ENCODE measurements at regions not wholly inside any gene's neighbourhood (a gene's known extent, or its start where the extent isn't known, plus 50 kb on each side); places are given as distances from the start of the nearest gene placed in this dataset.

DNA sequence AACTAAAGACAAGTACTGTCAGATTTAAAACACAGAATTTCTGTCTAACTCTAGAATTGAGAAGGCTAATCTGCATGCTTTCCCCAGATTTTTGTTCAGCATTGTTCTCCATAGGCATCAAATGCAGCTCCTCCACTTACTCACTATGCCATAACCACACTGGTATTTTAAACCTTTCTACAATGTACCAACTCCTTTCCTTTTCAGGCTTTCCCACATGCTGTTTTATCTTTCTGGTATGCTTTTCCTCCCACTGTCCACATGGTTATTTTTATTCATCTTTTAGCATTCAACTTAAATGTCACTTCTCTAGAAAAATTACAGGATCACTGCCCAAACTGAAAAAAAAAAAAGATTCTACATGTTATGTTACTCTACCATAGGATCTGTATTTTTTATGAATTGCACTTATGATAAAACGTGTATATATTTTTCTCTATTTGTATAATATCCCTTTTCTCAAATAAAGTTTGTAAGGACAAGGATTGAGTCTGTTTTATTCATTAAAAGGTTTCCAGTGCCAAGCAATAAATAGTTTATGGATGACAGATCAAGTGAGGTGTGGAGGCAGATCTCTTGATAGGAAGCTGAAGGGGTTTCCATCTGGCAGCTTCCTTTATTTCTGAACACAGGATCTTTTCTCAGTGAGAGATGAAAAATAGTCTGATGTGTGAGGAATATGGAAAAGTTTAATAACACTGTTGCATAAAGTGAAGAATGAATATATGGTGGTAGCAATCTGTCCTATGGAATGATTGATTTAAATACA, 1064.5 kb downstream of the ZPLD1 start:
- no peak overlapping the region for H3K4me3 ChIP-seq
- H3K36me3 ChIP-seq = no peaks in the 10 kb centered on the region
- intact Hi-C loops (cut with DNase I; ENCODE audit: low total_unique reads) = no loop called here
- H3K27me3 ChIP-seq = no peaks in the 10 kb centered on the region
- no peaks in the 10 kb centered on the region for H3K9me3 ChIP-seq
- no peak for DNase-seq
- H3K27ac ChIP-seq = no peak overlapping the region
- no peak for TF ChIP-seq POLR2A (IDR thresholded peaks at IDR 0.05)
- no peaks in the 10 kb centered on the region for H3K4me1 ChIP-seq

DNA sequence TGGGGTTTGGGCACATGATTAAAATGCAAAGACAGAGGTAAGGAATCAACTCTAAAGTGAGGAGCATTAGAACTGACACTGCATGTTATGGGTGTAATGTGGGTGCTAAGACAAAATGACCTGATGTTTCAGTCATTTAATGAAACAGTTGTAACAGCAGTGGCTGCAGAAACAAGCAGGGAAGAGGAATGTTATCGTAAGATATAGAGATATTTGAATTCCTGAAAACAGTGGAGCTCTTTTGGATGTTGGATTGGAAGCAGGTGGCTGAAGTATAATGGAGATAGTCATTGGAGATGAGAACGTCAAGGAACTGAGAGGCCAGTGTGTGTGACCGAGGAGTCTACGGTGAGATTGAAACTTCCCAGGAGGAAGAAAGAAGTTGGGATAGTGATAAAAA, 1065.2 kb downstream of the ZPLD1 start:
- TF ChIP-seq POLR2A (IDR thresholded peaks at IDR 0.05) = no peak
- TF ChIP-seq, protein P1, sequence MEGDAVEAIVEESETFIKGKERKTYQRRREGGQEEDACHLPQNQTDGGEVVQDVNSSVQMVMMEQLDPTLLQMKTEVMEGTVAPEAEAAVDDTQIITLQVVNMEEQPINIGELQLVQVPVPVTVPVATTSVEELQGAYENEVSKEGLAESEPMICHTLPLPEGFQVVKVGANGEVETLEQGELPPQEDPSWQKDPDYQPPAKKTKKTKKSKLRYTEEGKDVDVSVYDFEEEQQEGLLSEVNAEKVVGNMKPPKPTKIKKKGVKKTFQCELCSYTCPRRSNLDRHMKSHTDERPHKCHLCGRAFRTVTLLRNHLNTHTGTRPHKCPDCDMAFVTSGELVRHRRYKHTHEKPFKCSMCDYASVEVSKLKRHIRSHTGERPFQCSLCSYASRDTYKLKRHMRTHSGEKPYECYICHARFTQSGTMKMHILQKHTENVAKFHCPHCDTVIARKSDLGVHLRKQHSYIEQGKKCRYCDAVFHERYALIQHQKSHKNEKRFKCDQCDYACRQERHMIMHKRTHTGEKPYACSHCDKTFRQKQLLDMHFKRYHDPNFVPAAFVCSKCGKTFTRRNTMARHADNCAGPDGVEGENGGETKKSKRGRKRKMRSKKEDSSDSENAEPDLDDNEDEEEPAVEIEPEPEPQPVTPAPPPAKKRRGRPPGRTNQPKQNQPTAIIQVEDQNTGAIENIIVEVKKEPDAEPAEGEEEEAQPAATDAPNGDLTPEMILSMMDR (IDR thresholded peaks at IDR 0.05) = no peak
- H3K4me1 ChIP-seq = no peaks in the 10 kb centered on the region
- intact Hi-C loops (cut with DNase I; ENCODE audit: low total_unique reads) = no loop called here
- no peak overlapping the region for H3K27ac ChIP-seq
- H3K9me3 ChIP-seq = no peaks in the 10 kb centered on the region
- no peak for DNase-seq
- H3K27me3 ChIP-seq = no peaks in the 10 kb centered on the region
- no peaks in the 10 kb centered on the region for H3K36me3 ChIP-seq
- no peak overlapping the region for H3K4me3 ChIP-seq

DNA sequence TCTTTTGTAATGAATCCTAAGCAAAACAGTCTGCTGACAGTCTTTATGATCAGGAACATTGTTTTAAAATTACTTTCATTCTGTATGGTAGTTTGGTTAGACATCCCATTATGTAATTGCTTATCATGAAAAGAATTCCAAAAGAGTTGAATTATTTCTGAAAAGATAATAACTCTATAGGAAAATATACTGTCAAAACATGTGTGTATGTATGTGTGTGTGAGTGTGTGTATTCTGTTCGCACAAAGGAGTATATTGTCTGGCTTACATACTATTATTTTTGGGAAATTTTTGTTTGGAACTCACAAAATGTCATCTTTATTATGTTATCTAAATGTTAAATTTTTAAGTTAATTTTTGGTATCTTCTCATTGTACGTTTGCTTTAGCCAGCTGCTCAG, 1075.9 kb downstream of the ZPLD1 start:
- H3K36me3 ChIP-seq = no peaks in the 10 kb centered on the region
- TF ChIP-seq, protein P1 (IDR thresholded peaks at IDR 0.05) = no peak
- no peak for TF ChIP-seq POLR2A (IDR thresholded peaks at IDR 0.05)
- intact Hi-C loops (cut with DNase I; ENCODE audit: low total_unique reads) = no loop called here
- H3K27ac ChIP-seq = no peak overlapping the region
- no peaks in the 10 kb centered on the region for H3K4me1 ChIP-seq
- DNase-seq = no peak
- no peak overlapping the region for H3K4me3 ChIP-seq
- H3K9me3 ChIP-seq = no peaks in the 10 kb centered on the region
- no peaks in the 10 kb centered on the region for H3K27me3 ChIP-seq

DNA sequence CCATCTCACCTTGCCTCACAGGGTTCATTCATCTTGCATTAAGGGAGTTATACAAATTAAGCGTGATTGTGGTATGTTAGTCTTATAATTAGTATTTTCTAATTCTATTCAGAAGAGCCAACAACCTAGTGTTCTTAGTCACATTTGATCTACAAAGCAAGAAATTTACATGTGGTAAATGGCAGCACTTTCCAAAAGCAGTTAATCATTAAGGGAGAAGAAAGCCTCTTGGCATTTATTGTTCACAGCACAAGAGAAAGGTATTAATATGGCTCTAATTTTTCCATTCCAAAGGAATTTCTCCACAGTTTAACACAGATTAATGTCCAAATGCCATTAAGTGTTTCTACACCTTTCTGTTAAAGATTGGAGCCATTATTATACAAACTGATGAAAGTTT, 1077.1 kb downstream of the ZPLD1 start:
- no peaks in the 10 kb centered on the region for H3K27me3 ChIP-seq
- H3K4me3 ChIP-seq = no peak overlapping the region
- H3K4me1 ChIP-seq = no peaks in the 10 kb centered on the region
- TF ChIP-seq POLR2A (IDR thresholded peaks at IDR 0.05) = no peak
- TF ChIP-seq, protein P1 (IDR thresholded peaks at IDR 0.05) = no peak
- H3K9me3 ChIP-seq = no peaks in the 10 kb centered on the region
- no peak overlapping the region for H3K27ac ChIP-seq
- no peak for DNase-seq
- H3K36me3 ChIP-seq = no peaks in the 10 kb centered on the region
- intact Hi-C loops (cut with DNase I; ENCODE audit: low total_unique reads) = no loop called here

DNA sequence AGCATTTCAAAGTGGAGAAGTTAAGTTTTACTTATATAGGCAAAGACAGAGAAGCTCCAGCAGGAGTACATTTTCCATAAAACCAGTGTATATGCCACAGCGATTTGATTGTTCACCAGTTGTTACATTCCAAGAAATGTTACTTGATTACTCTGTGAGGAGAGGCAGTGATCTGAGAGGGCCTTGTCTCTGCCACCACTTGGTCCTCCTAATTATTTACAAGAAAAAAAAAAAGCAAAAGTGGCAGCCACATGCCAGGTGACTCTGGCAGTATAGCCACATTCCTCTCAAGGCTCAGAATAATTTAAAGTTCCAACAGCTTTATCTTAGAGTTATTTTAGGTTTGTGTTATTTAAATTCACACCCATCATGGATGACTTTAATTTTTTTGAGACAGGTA, 1077.8 kb downstream of the ZPLD1 start:
- no peaks in the 10 kb centered on the region for H3K27me3 ChIP-seq
- DNase-seq = no peak
- no peak overlapping the region for H3K27ac ChIP-seq
- no peak overlapping the region for H3K4me3 ChIP-seq
- no peaks in the 10 kb centered on the region for H3K36me3 ChIP-seq
- TF ChIP-seq, protein P1 (IDR thresholded peaks at IDR 0.05) = no peak
- TF ChIP-seq POLR2A (IDR thresholded peaks at IDR 0.05) = no peak
- H3K4me1 ChIP-seq = no peaks in the 10 kb centered on the region
- no peaks in the 10 kb centered on the region for H3K9me3 ChIP-seq
- intact Hi-C loops (cut with DNase I; ENCODE audit: low total_unique reads) = no loop called here
